Muscle layer of duodenum (tissue), 2 donors: ENCODE measurements at regions not wholly inside any gene's neighbourhood (a gene's known extent, or its start where the extent isn't known, plus 50 kb on each side); places are given as distances from the start of the nearest gene placed in this dataset.
"Not testable (repeated sequence)": the region's sequence is repeated elsewhere in the genome, so short reads cannot be mapped to it uniquely, and the experiment has no call there.

ENCODE experiments used
- H3K27ac ChIP-seq: one replicate; pipeline ENCODE4 v1.7.0; 2013; ENCODE audit warnings: mild to moderate bottlenecking, low read length
- H3K27me3 ChIP-seq: one replicate; pipeline ENCODE4 v1.7.0; 2013; ENCODE audit warnings: low read depth, mild to moderate bottlenecking, control low read depth, low read length
- H3K36me3 ChIP-seq, 2 donors: one replicate each; pipeline ENCODE4 v1.7.0; 2013; ENCODE audit warnings: low read length in 2 of 2, control low read depth in 1 of 2, mild to moderate bottlenecking in 1 of 2; ENCODE audit not compliant: insufficient read depth in 2 of 2, control insufficient read depth in 1 of 2
- H3K4me1 ChIP-seq, 2 donors: one replicate each; pipeline ENCODE4 v1.7.0; 2013; ENCODE audit warnings: low read length in 2 of 2, mild to moderate bottlenecking in 2 of 2, control low read depth in 1 of 2, moderate library complexity in 1 of 2; ENCODE audit not compliant: insufficient read depth in 2 of 2, control insufficient read depth in 1 of 2
- H3K4me3 ChIP-seq, 2 donors: one replicate each; pipeline ENCODE4 v1.7.0; 2013; ENCODE audit warnings: low read length in 2 of 2, low read depth in 1 of 2, mild to moderate bottlenecking in 1 of 2
- H3K9me3 ChIP-seq, 2 donors: one replicate each; pipeline ENCODE4 v1.7.0; 2013; ENCODE audit warnings: low read length in 2 of 2, control low read depth in 1 of 2, mild to moderate bottlenecking in 1 of 2; ENCODE audit not compliant: control insufficient read depth in 1 of 2
- donor health status: healthy.

- Histone ChIP-seq H3K36me3 (no peaks in the 10 kb centered on the region), H3K27ac (no peak overlapping the region), H3K4me3 (no peak overlapping the region), H3K4me1 (no peaks in the 10 kb centered on the region), H3K9me3 (peaks cover 0 to 3% of the 10 kb centered on the region in 2 donors), H3K27me3 (no peaks in the 10 kb centered on the region)
These were observed 483.9 kb upstream of the ZNF804A start for GRCh38 chr2:184114439-184114838.

- Histone ChIP-seq H3K27me3 (no peaks in the 10 kb centered on the region), H3K27ac (no peak overlapping the region), H3K9me3 (no peaks in the 10 kb centered on the region), H3K4me3 (no peak overlapping the region), H3K4me1 (no peaks in the 10 kb centered on the region), H3K36me3 (no peaks in the 10 kb centered on the region)
These were observed 478.1 kb upstream of the ZNF804A start for GRCh38 chr2:184119989-184120800.

- Histone ChIP-seq H3K27ac (no peak overlapping the region), H3K4me1 (no peaks in the 10 kb centered on the region), H3K27me3 (no peaks in the 10 kb centered on the region)
These were observed 472.5 kb upstream of the ZNF804A start for GRCh38 chr2:184125867-184126266.

GRCh38 chr2:184129073-184129472 is 469.3 kb upstream of the ZNF804A start:
- Histone ChIP-seq H3K36me3 (no peaks in the 10 kb centered on the region), H3K9me3 (peaks cover 0 to 3% of the 10 kb centered on the region in 2 donors), H3K4me3 (no peak overlapping the region), H3K27me3 (no peaks in the 10 kb centered on the region), H3K4me1 (no peaks in the 10 kb centered on the region), H3K27ac (no peak overlapping the region)

More at GRCh38 chr2:184125867-184126266, 472.5 kb upstream of the ZNF804A start:
- Histone ChIP-seq H3K36me3 (no peaks in the 10 kb centered on the region), H3K4me3 (no peak overlapping the region), H3K9me3 (no peaks in the 10 kb centered on the region)

- H3K4me1 ChIP-seq = no peaks in the 10 kb centered on the region
- H3K4me3 ChIP-seq = no peak overlapping the region
- H3K27ac ChIP-seq = no peak overlapping the region
- no peaks in the 10 kb centered on the region for H3K27me3 ChIP-seq
- peaks cover 0 to 28% of the 10 kb centered on the region in 2 donors for H3K9me3 ChIP-seq
- H3K36me3 ChIP-seq = no peaks in the 10 kb centered on the region
These were observed 460.4 kb upstream of the ZNF804A start for GRCh38 chr2:184137955-184138354.

- H3K27ac ChIP-seq = no peak overlapping the region
- H3K4me1 ChIP-seq = no peaks in the 10 kb centered on the region
- H3K36me3 ChIP-seq = no peaks in the 10 kb centered on the region
- H3K27me3 ChIP-seq = no peaks in the 10 kb centered on the region
- H3K9me3 ChIP-seq = peaks cover 0 to 8% of the 10 kb centered on the region in 2 donors
- no peak overlapping the region for H3K4me3 ChIP-seq
These were observed 456.5 kb upstream of the ZNF804A start for GRCh38 chr2:184141866-184142265.

- Histone ChIP-seq H3K27ac (no peak overlapping the region), H3K27me3 (no peaks in the 10 kb centered on the region), H3K4me3 (no peak overlapping the region), H3K36me3 (no peaks in the 10 kb centered on the region), H3K4me1 (no peaks in the 10 kb centered on the region), H3K9me3 (peaks cover 0 to 5% of the 10 kb centered on the region in 2 donors)
These were observed 443.9 kb upstream of the ZNF804A start for GRCh38 chr2:184154438-184154837.

- Histone ChIP-seq H3K4me1 (no peaks in the 10 kb centered on the region), H3K9me3 (no peaks in the 10 kb centered on the region), H3K36me3 (no peaks in the 10 kb centered on the region), H3K27ac (no peak overlapping the region), H3K4me3 (no peak overlapping the region), H3K27me3 (no peaks in the 10 kb centered on the region)
These were observed 442.5 kb upstream of the ZNF804A start for GRCh38 chr2:184155791-184156190.

- H3K9me3 ChIP-seq = no peaks in the 10 kb centered on the region
- H3K27ac ChIP-seq = no peak overlapping the region
- no peaks in the 10 kb centered on the region for H3K4me1 ChIP-seq
- H3K36me3 ChIP-seq = no peaks in the 10 kb centered on the region
- H3K27me3 ChIP-seq = no peaks in the 10 kb centered on the region
- no peak overlapping the region for H3K4me3 ChIP-seq
These were observed 441.2 kb upstream of the ZNF804A start for GRCh38 chr2:184157141-184157540.

- Histone ChIP-seq H3K4me3 (no peak overlapping the region), H3K4me1 (no peaks in the 10 kb centered on the region), H3K36me3 (no peaks in the 10 kb centered on the region), H3K27me3 (no peaks in the 10 kb centered on the region), H3K9me3 (no peaks in the 10 kb centered on the region), H3K27ac (no peak overlapping the region)
These were observed 435.9 kb upstream of the ZNF804A start for GRCh38 chr2:184162426-184162825.

GRCh38 chr2:184168823-184169222 is 429.5 kb upstream of the ZNF804A start:
- H3K4me3 ChIP-seq, H3K27me3 ChIP-seq, H3K9me3 ChIP-seq, H3K4me1 ChIP-seq, H3K36me3 ChIP-seq, H3K27ac ChIP-seq: not testable (repeated sequence)

GRCh38 chr2:184169366-184169765 is 429.0 kb upstream of the ZNF804A start:
- peaks cover 0 to 5% of the 10 kb centered on the region in 2 donors for H3K9me3 ChIP-seq
- no peak overlapping the region for H3K27ac ChIP-seq
- H3K4me1 ChIP-seq = no peaks in the 10 kb centered on the region
- no peak overlapping the region for H3K4me3 ChIP-seq
- H3K36me3 ChIP-seq = no peaks in the 10 kb centered on the region
- no peaks in the 10 kb centered on the region for H3K27me3 ChIP-seq
